ENCODE measurements at regions not wholly inside any gene's neighbourhood (a gene's known extent, or its start where the extent isn't known, plus 50 kb on each side); places are given as distances from the start of the nearest gene placed in this dataset.

GRCh38 chr3:4061195-4061594, 242.0 kb upstream of the SETMAR start:
- TF ChIP-seq POLR2A (IDR thresholded peaks at IDR 0.05; ENCODE audit: low read depth, low read length) (no peak), CTCF (conservative IDR thresholded peaks at IDR 0.05; ENCODE audit: low read depth, low read length) (no peak), CHD1 (IDR thresholded peaks at IDR 0.05; ENCODE audit: low read depth, low read length) (no peak), USF2 (IDR thresholded peaks at IDR 0.05; ENCODE audit: low read depth, low read length) (no peak), CEBPB (IDR thresholded peaks at IDR 0.05; ENCODE audit: low read depth, low read length) (no peak), RFX5 (IDR thresholded peaks at IDR 0.05; ENCODE audit: low read depth, low read length) (no peak), SMC3 (IDR thresholded peaks at IDR 0.05; ENCODE audit: low read depth, low read length) (no peak), FOS (IDR thresholded peaks at IDR 0.05; ENCODE audit: low read depth, low read length) (no peak), MAFK (IDR thresholded peaks at IDR 0.05; ENCODE audit: low read depth, low read length) (no peak), MXI1 (IDR thresholded peaks at IDR 0.05; ENCODE audit: borderline replicate concordance, low read depth, low read length) (no peak), RCOR1 (IDR thresholded peaks at IDR 0.05; ENCODE audit: insufficient replicate concordance, low read length) (no peak)

Measured in IMR-90 (cell line).